NT2/D1 (cell line): ENCODE measurements at regions not wholly inside any gene's neighbourhood (a gene's known extent, or its start where the extent isn't known, plus 50 kb on each side); places are given as distances from the start of the nearest gene placed in this dataset.

Source experiments
- SUZ12 ChIP-seq: IDR thresholded peaks from 2 replicates; pipeline ENCODE4 v1.6.1; 2011; ENCODE audit not compliant: insufficient read length, insufficient read depth; ENCODE audit errors: extremely low read depth
- YY1 ChIP-seq: IDR thresholded peaks from 2 replicates; pipeline ENCODE4 v1.6.1; 2011; ENCODE audit not compliant: insufficient read length, insufficient read depth
- ZNF274 ChIP-seq: IDR thresholded peaks from 2 replicates; pipeline ENCODE4 v1.6.1; 2011; ENCODE audit warnings: mild to moderate bottlenecking, low read depth, low read length

GRCh38 chr5:165837286-165837685 lies 2331.9 kb downstream of the MAT2B start:
- TF ChIP-seq SUZ12 (no peak), ZNF274 (no peak), YY1 (no peak)
